Ovary (tissue), 3 donors: ENCODE measurements at regions not wholly inside any gene's neighbourhood (a gene's known extent, or its start where the extent isn't known, plus 50 kb on each side); places are given as distances from the start of the nearest gene placed in this dataset.

Experiments
- EP300 ChIP-seq: sonication (generic); formaldehyde crosslinking; IDR thresholded peaks from one replicate; pipeline ENCODE4 v1.6.1; 2017; ENCODE audit warnings: antibody characterized with exemption
- TF ChIP-seq, protein P1 (sequence below), 3 donors: fragments of 450-650 bp in 2 of 3; fragments of 200-600 bp in 1 of 3; IDR thresholded peaks; one replicate each; pipeline versions ENCODE4 v1.5.1 to v1.8.0; 2016 to 2022; ENCODE audit warnings: antibody characterized with exemption in 3 of 3, mild to moderate bottlenecking in 1 of 3
- donor health status: DM: no; HTN: no; CAD: no.

DNA sequence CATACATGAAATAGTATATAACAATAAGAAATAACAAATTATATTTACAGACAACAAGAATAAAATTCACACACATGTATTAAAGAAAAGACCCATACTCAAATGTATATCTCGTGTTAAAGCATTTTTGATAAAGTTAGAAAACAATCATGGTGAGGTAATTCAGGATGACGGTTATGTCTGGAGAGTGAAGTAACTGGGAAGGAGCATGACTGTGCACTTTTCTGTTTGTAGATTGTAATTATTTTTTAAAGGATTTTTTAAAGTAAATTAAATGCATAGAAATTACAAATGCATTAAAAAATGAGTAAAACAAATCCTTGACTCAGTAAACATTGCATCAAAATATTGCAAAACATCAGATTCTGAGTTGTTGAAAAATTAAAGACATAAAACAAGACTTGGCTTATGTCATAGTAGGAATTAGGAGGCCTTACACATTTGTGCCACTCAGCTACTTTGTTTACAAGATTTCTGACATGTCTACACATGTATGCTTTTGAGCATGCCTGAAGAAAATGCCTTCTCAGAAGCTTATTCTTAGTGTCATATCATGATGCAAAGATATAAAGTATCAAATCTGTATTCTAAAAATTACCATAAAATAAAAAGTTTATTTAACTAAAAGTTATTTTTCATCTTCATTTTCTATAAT lies 1325.1 kb downstream of the SLC16A7 start:
- TF ChIP-seq, protein P1, sequence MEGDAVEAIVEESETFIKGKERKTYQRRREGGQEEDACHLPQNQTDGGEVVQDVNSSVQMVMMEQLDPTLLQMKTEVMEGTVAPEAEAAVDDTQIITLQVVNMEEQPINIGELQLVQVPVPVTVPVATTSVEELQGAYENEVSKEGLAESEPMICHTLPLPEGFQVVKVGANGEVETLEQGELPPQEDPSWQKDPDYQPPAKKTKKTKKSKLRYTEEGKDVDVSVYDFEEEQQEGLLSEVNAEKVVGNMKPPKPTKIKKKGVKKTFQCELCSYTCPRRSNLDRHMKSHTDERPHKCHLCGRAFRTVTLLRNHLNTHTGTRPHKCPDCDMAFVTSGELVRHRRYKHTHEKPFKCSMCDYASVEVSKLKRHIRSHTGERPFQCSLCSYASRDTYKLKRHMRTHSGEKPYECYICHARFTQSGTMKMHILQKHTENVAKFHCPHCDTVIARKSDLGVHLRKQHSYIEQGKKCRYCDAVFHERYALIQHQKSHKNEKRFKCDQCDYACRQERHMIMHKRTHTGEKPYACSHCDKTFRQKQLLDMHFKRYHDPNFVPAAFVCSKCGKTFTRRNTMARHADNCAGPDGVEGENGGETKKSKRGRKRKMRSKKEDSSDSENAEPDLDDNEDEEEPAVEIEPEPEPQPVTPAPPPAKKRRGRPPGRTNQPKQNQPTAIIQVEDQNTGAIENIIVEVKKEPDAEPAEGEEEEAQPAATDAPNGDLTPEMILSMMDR (IDR thresholded peaks at IDR 0.05), result no peak
- no peak for TF ChIP-seq EP300
